Tibial artery (tissue), 4 donors: ENCODE measurements at regions not wholly inside any gene's neighbourhood (a gene's known extent, or its start where the extent isn't known, plus 50 kb on each side); places are given as distances from the start of the nearest gene placed in this dataset.

Experiments used
- DNase-seq, 2 donors: peaks; one replicate each; pipeline ENCODE4 v3.0.0-alpha.2; 2019
- H3K27ac ChIP-seq, 2 donors: fragments of 200-600 bp; sonication (generic) in 1 of 2; 1 replicate in 1 of 2; 2 replicates in 1 of 2; pipeline ENCODE4 v1.5.1; 2018 to 2019; ENCODE audit warnings: mild to moderate bottlenecking in 1 of 2
- H3K27me3 ChIP-seq, 2 donors: fragments of 200-600 bp; sonication (generic) in 1 of 2; one replicate each; pipeline versions ENCODE4 v1.5.1 to v1.6.0; 2016 to 2019
- H3K36me3 ChIP-seq, 3 donors: fragments of 200-600 bp; sonication (generic) in 2 of 3; one replicate each; pipeline ENCODE4 v1.5.1; 2016 to 2019; ENCODE audit warnings: mild to moderate bottlenecking in 2 of 3
- H3K4me1 ChIP-seq, 4 donors: fragments of 200-600 bp; sonication (generic) in 2 of 4; 1 replicate in 3 of 4; 2 replicates in 1 of 4; pipeline ENCODE4 v1.5.1; 2016 to 2019
- H3K4me3 ChIP-seq, 2 donors: fragments of 200-600 bp; sonication (generic) in 1 of 2; 1 replicate in 1 of 2; 2 replicates in 1 of 2; pipeline ENCODE4 v1.5.1; 2018 to 2019; ENCODE audit warnings: mild to moderate bottlenecking in 2 of 2
- H3K9me3 ChIP-seq, 3 donors: fragments of 200-600 bp; sonication (generic) in 1 of 3; one replicate each; pipeline ENCODE4 v1.5.1; 2016 to 2019
- intact Hi-C: fragments of 100-400 bp; cut with DNase I; formaldehyde crosslinking; loops from one replicate; pipeline ENCODE4 v1.15.0; 2023; ENCODE audit warnings: low total_unique reads
- TF ChIP-seq, protein P1 (sequence below), 2 experiments: fragments of 200-600 bp in 1 of 2; fragments of 450-650 bp in 1 of 2; IDR thresholded peaks; one replicate each; pipeline ENCODE4 v1.5.1; 2017 to 2019; ENCODE audit warnings: antibody characterized with exemption in 2 of 2, mild to moderate bottlenecking in 1 of 2, moderate library complexity in 1 of 2

DNA sequence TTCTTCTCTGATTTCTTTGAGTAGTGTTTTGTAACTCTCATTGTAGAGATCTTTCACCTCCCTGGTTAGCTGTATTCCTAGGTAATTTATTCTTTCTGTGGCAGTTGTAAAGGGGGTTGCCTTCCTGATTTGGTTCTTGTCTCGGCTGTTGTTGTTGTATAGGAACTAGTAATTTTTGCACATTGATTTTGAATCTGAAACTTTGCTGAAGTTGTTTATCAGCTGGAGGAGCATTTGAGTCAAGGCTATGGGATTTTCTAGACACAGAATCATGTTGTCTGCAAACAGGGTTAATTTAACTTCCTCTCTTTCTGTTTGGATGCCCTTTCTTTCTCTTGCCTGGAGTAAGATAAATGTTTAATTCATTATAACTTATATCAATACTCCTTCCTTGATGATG, 86.4 kb downstream of the OLIG3 start:
- Histone ChIP-seq H3K27ac (no peak overlapping the region), H3K4me1 (no peaks in the 10 kb centered on the region)

DNA sequence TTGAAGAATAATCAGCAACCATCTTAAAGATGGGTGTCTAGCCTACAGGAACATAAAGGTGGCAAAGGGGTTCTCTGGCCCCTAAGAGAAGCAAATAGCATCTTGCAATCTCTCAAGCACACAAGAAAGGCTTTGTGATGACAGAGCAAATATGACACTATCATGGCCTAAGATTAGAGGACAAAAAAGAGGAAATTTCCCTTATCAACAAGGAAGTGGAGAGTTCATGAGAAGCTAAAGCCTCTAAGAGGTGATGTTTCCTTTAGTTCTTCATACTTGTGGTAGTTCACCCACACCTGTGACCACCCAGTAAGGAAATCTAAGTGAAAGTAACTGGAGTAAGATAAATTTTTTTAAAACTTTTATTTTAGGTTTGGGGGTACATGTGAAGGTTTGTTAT, 88.4 kb downstream of the OLIG3 start:
- no peak overlapping the region for H3K27ac ChIP-seq
- intact Hi-C loops, result no loop called here
- H3K9me3 ChIP-seq, result no peaks in the 10 kb centered on the region
- no peak overlapping the region for H3K4me3 ChIP-seq
- H3K27me3 ChIP-seq, result peaks cover 0 to 4% of the 10 kb centered on the region in 2 donors
- no peaks in the 10 kb centered on the region for H3K36me3 ChIP-seq
- TF ChIP-seq, protein P1, sequence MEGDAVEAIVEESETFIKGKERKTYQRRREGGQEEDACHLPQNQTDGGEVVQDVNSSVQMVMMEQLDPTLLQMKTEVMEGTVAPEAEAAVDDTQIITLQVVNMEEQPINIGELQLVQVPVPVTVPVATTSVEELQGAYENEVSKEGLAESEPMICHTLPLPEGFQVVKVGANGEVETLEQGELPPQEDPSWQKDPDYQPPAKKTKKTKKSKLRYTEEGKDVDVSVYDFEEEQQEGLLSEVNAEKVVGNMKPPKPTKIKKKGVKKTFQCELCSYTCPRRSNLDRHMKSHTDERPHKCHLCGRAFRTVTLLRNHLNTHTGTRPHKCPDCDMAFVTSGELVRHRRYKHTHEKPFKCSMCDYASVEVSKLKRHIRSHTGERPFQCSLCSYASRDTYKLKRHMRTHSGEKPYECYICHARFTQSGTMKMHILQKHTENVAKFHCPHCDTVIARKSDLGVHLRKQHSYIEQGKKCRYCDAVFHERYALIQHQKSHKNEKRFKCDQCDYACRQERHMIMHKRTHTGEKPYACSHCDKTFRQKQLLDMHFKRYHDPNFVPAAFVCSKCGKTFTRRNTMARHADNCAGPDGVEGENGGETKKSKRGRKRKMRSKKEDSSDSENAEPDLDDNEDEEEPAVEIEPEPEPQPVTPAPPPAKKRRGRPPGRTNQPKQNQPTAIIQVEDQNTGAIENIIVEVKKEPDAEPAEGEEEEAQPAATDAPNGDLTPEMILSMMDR (IDR thresholded peaks at IDR 0.05), result no peak
- no peaks in the 10 kb centered on the region for H3K4me1 ChIP-seq
- no peak for DNase-seq

More for the DNA sequence above, 86.4 kb downstream of the OLIG3 start:
- DNase-seq, result no peak
- no peaks in the 10 kb centered on the region for H3K36me3 ChIP-seq
- intact Hi-C loops, result no loop called here
- TF ChIP-seq, protein P1 (IDR thresholded peaks at IDR 0.05), result no peak
- H3K9me3 ChIP-seq, result no peaks in the 10 kb centered on the region
- no peak overlapping the region for H3K4me3 ChIP-seq
- H3K27me3 ChIP-seq, result peaks cover 0 to 4% of the 10 kb centered on the region in 2 donors

DNA sequence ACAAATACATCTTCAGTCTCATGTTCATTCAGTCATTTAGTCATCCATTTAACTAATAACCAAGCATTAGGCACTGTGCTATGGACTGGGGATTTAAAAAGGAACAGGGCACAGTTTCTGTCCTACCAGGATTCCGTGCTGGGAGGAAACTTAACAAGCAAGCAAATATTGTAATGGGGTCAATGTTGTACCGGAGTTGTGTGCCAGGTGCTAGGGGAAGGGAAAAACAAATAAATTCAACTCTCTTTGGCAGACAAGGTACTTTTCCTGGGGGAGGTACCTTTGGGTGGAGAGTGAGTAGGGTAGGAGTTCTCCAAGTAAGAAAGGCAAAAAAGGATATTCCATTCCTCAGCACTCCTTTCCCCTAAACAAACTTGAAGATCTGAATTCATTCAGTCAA, 90.3 kb downstream of the OLIG3 start:
- Histone ChIP-seq H3K9me3 (no peaks in the 10 kb centered on the region), H3K36me3 (no peaks in the 10 kb centered on the region), H3K4me3 (no peak overlapping the region), H3K27me3 (peaks cover 0 to 2% of the 10 kb centered on the region in 2 donors), H3K27ac (no peak overlapping the region), H3K4me1 (no peaks in the 10 kb centered on the region)
- no peak for DNase-seq
- intact Hi-C loops, result no loop called here
- TF ChIP-seq, protein P1 (IDR thresholded peaks at IDR 0.05), result no peak

DNA sequence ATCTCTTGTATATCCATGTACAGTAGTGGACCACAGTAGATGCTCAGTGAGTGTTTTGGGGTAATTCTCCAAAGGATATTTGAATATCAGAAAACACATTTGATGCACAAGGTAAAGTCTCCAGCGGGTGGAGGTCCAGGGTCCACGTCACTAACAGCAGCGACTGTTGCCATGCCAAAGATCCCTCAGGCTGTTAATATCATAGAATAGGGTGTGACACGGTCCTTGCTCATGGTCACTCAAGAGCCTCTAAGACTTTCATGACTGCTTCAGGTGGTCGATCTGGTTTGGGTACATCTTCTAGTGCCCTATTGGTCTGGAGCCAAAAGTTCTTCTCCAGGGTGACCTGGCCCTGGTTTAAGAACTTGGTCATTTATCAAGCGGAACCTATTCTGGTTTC, 90.8 kb downstream of the OLIG3 start:
- peaks cover 0 to 2% of the 10 kb centered on the region in 2 donors for H3K27me3 ChIP-seq

DNA sequence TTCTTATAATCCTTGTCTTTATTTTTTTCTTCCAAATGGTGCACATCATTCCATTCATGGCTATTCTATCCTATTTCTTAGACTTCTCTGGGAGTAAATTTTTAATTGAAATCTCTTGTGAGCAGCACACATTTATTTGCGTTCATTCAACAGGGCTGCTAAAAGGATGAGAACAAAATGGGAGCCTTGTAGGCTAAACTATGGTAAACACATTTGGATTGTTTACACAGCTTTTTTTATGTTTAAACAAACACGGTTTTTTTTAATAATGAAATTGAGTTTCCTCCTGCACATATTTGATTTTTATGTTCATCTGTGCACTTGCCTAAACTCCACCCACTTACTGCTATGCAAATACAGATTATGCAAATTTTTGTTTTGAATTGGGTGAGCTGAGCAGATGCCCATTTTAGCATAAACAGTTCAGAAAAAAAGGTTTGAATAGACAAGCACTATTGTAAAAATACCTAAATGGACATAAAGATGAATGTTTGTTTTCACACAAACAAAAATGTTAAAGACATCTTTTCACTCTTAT, 92.0 kb downstream of the OLIG3 start:
- Histone ChIP-seq H3K4me3 (no peak overlapping the region), H3K9me3 (no peaks in the 10 kb centered on the region), H3K4me1 (no peaks in the 10 kb centered on the region), H3K36me3 (no peaks in the 10 kb centered on the region), H3K27ac (no peak overlapping the region), H3K27me3 (peaks cover 0 to 2% of the 10 kb centered on the region in 2 donors)
- TF ChIP-seq, protein P1 (IDR thresholded peaks at IDR 0.05), result no peak
- DNase-seq, result no peak
- intact Hi-C loops, result no loop called here

More for the DNA sequence above, 90.8 kb downstream of the OLIG3 start:
- H3K4me3 ChIP-seq, result no peak overlapping the region
- H3K36me3 ChIP-seq, result no peaks in the 10 kb centered on the region
- H3K4me1 ChIP-seq, result no peaks in the 10 kb centered on the region
- TF ChIP-seq, protein P1 (IDR thresholded peaks at IDR 0.05), result no peak
- no peak overlapping the region for H3K27ac ChIP-seq
- no peaks in the 10 kb centered on the region for H3K9me3 ChIP-seq
- intact Hi-C loops, result no loop called here
- no peak for DNase-seq

DNA sequence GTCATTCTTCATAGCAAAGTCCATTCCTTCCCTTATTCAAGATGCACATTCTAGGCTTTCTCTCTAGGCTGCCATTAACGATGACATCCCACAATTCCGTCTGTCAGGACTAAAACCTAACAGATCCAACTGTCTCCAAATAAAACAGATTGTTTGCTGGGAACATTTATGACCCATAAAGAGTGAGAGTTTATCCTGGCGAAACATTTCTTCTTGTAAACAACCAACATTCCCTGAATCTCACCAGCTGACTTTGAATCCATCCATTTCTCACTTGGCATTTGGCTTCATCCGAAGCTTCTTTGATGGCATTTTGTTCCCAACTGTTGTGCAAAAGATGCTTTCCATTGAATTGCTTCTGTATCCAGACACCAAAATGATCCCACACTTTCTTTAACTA, 93.1 kb downstream of the OLIG3 start:
- no peaks in the 10 kb centered on the region for H3K4me1 ChIP-seq
- H3K4me3 ChIP-seq, result no peak overlapping the region
- TF ChIP-seq, protein P1 (IDR thresholded peaks at IDR 0.05), result no peak
- H3K36me3 ChIP-seq, result no peaks in the 10 kb centered on the region
- H3K9me3 ChIP-seq, result no peaks in the 10 kb centered on the region
- intact Hi-C loops, result no loop called here
- peaks cover 0 to 2% of the 10 kb centered on the region in 2 donors for H3K27me3 ChIP-seq
- no peak for DNase-seq
- H3K27ac ChIP-seq, result no peak overlapping the region
